ENCODE measurements at regions not wholly inside any gene's neighbourhood (a gene's known extent, or its start where the extent isn't known, plus 50 kb on each side); places are given as distances from the start of the nearest gene placed in this dataset.

GRCh38 chrX:51954592-51954991, 61.2 kb downstream of the MAGED1 start:
- no peak for FAIRE-seq

- peak; percentile 28 for FAIRE-seq
Observed at GRCh38 chrX:51955200-51955599, 61.8 kb downstream of the MAGED1 start.

- FAIRE-seq, result no peak
Observed at GRCh38 chrX:51956441-51956840, 63.0 kb downstream of the MAGED1 start.

- no peak for FAIRE-seq
Observed at GRCh38 chrX:51975360-51975759, 81.9 kb downstream of the MAGED1 start.

- FAIRE-seq, result no peak
Observed at GRCh38 chrX:51975811-51976210, 82.4 kb downstream of the MAGED1 start.

GRCh38 chrX:51976503-51976902, 83.1 kb downstream of the MAGED1 start:
- FAIRE-seq, result no peak
